Transverse colon (tissue), 4 donors: ENCODE measurements at regions not wholly inside any gene's neighbourhood (a gene's known extent, or its start where the extent isn't known, plus 50 kb on each side); places are given as distances from the start of the nearest gene placed in this dataset.

Experiments used
- DNase-seq: peaks from one replicate; pipeline ENCODE4 v3.0.0-alpha.2; 2019
- H3K27ac ChIP-seq, 4 donors: fragments of 200-600 bp; sonication (generic); 2 replicates each; pipeline ENCODE4 v1.5.1; 2016 to 2018; ENCODE audit warnings: inconsistent platforms in 4 of 4
- H3K27me3 ChIP-seq: fragments of 200-600 bp; sonication (generic); 2 replicates; pipeline ENCODE4 v1.5.1; 2017; ENCODE audit warnings: inconsistent platforms
- H3K36me3 ChIP-seq, 4 donors: fragments of 200-600 bp; sonication (generic); 2 replicates each; pipeline ENCODE4 v1.5.1; 2017 to 2019; ENCODE audit warnings: inconsistent platforms in 4 of 4
- H3K4me1 ChIP-seq, 4 donors: fragments of 200-600 bp; sonication (generic); 2 replicates each; pipeline ENCODE4 v1.5.1; 2017 to 2020; ENCODE audit warnings: inconsistent platforms in 4 of 4
- H3K4me3 ChIP-seq, 4 donors: fragments of 200-600 bp; sonication (generic); 1 replicate in 1 of 4; 2 replicates in 3 of 4; pipeline versions ENCODE4 v1.5.1 to v1.6.1; 2017 to 2019; ENCODE audit warnings: inconsistent platforms in 4 of 4
- H3K9me3 ChIP-seq, 2 donors: fragments of 200-600 bp; sonication (generic); 2 replicates each; pipeline ENCODE4 v1.5.1; 2017 to 2019; ENCODE audit warnings: inconsistent platforms in 2 of 2
- EP300 ChIP-seq: sonication (generic); formaldehyde crosslinking; IDR thresholded peaks from one replicate; pipeline ENCODE4 v1.6.1; 2017; ENCODE audit warnings: antibody characterized with exemption, low read depth
- POLR2A ChIP-seq: fragments of 450-650 bp; IDR thresholded peaks from one replicate; pipeline ENCODE4 v1.6.1; 2016; ENCODE audit warnings: antibody characterized with exemption, mild to moderate bottlenecking, moderate library complexity
- POLR2AphosphoS5 ChIP-seq, 3 donors: sonication (generic); formaldehyde crosslinking; IDR thresholded peaks; one replicate each; pipeline ENCODE4 v1.6.1; 2016; ENCODE audit warnings: antibody characterized with exemption in 3 of 3
- WGBS, 2 donors: methylation state at CpG; one replicate each; pipeline ENCODE4 v1.1.5; 2018; ENCODE audit warnings: low coverage in 1 of 2; 5-methylcytosine and 5-hydroxymethylcytosine counted together
- in situ Hi-C, 4 donors: fragments of 200-750 bp; cut with MboI; loops; one replicate each; pipeline versions ENCODE4 v1.15.0 to v1.15.1; 2017; ENCODE audit warnings: low sequenced_read_pairs in 3 of 4, low pct_ligation_motif_present in 1 of 4, low pct_unique_long_range_greater_than_20kb in 1 of 4
- intact Hi-C: fragments of 100-400 bp; cut with DNase I; formaldehyde crosslinking; loops from one replicate; pipeline ENCODE4 v1.15.1; 2023; ENCODE audit warnings: low total_unique reads
- TF ChIP-seq, protein P1 (sequence below), 5 experiments: fragments of 200-600 bp in 3 of 5; fragments of 450-650 bp in 2 of 5; sonication (generic) in 3 of 5; IDR thresholded peaks; 1 replicate in 2 of 5; 2 replicates in 3 of 5; pipeline ENCODE4 v1.5.1; 2016 to 2017; ENCODE audit warnings: antibody characterized with exemption in 5 of 5, inconsistent platforms in 3 of 5, mild to moderate bottlenecking in 2 of 5, moderate library complexity in 1 of 5

DNA sequence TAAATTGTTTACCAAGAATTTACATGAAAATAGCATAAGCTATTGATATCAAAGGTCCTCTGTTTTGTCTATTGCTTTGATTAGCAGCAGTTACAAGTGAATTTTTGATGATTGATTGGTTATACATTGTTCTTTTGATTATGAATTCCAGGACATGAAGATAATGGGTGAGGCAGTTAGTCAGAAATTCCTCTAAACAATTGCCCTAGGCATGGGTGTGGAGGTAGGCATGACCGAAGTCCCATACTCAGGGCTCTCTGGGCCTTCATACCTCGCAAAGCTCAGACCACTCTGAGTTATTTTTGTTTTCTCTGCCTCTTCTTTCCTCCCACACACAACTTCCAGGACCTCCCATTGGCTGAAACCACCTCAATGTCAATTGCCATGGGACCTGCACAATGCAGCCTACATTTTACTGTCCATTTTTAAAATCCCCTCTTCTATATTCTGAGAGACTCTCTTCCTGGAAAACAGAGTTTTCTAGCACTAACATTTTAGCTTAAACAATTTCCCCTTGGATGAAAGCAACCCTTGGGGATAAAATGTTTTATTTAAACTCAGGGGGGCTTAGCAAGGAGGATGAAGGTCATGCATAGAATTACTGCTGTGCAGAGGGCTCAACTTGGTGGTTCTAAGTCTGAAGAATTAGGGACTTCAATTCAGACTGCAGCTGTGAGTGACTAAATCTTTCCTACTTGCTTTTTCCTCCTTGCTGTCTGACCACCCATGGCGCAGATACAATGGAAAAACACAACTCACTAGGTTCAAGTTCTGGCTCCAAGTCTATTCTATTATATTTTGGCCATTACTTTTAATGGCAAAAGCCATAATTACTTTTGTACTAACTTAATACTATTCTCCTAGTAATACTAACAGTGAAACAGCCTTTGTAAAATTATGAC is 594.8 kb downstream of the NTRK3 start:
- DNase-seq, result no peak
- in situ Hi-C loops (no loop called here), intact Hi-C loops (no loop called here)
- Histone ChIP-seq H3K36me3 (no peaks in the 10 kb centered on the region), H3K4me3 (no peak overlapping the region), H3K27me3 (no peaks in the 10 kb centered on the region), H3K4me1 (no peaks in the 10 kb centered on the region), H3K27ac (no peak overlapping the region), H3K9me3 (no peaks in the 10 kb centered on the region)
- 63 to 76% methylated on average over 3 of the region's 3 CpGs for WGBS, 2 donors
- TF ChIP-seq POLR2A, result no peak
- TF ChIP-seq, protein P1, sequence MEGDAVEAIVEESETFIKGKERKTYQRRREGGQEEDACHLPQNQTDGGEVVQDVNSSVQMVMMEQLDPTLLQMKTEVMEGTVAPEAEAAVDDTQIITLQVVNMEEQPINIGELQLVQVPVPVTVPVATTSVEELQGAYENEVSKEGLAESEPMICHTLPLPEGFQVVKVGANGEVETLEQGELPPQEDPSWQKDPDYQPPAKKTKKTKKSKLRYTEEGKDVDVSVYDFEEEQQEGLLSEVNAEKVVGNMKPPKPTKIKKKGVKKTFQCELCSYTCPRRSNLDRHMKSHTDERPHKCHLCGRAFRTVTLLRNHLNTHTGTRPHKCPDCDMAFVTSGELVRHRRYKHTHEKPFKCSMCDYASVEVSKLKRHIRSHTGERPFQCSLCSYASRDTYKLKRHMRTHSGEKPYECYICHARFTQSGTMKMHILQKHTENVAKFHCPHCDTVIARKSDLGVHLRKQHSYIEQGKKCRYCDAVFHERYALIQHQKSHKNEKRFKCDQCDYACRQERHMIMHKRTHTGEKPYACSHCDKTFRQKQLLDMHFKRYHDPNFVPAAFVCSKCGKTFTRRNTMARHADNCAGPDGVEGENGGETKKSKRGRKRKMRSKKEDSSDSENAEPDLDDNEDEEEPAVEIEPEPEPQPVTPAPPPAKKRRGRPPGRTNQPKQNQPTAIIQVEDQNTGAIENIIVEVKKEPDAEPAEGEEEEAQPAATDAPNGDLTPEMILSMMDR (IDR thresholded peaks at IDR 0.05), result no peak
- no peak for TF ChIP-seq EP300
- no peak for TF ChIP-seq POLR2AphosphoS5 (IDR thresholded peaks at IDR 0.05)

DNA sequence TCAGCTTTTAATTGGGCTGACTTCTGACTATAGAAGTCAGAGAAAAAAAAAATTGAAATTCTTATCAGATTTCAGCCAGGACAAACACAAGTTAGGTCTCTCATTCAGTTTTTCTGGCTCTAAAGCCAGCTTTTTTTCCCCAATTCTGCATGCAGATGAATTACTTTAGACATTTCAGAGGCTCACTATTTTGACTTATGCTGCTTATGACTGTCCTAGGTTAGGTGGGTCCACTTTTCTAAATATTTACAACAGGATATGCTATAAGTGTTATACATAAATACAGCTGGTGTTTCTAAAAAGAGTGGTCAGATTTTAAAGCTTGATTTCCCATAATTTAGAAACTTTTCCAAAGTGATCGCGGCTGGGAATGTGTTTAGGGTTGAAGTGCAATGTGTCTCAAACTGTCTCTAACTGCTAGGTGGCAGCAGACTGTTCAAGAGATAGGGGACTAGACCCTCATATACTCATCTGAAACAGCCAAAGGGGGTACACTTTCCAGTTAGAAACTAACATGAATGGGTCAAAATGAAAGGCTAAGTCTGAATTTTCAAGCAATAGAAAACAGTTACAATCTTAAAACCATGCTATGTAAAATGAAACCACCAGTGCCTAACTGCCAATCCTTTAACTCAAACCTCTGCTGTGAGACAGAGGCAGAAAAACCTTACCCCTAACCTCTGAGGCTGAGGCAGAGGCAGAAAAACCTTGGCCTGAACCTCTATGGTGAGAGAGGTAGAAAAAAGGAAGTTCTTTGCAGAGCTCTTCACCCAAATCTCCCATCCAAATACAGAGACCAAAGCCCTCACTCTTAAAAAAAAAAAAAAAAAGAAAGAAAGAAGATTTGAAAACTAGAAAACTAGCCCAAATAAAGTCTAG is 596.0 kb downstream of the NTRK3 start:
- Histone ChIP-seq H3K4me1 (no peaks in the 10 kb centered on the region), H3K27ac (no peak overlapping the region), H3K4me3 (no peak overlapping the region), H3K36me3 (no peaks in the 10 kb centered on the region), H3K27me3 (no peaks in the 10 kb centered on the region), H3K9me3 (no peaks in the 10 kb centered on the region)
- intact Hi-C loops, result no loop called here
- in situ Hi-C loops, result no loop called here
- TF ChIP-seq POLR2A (no peak), EP300 (no peak), POLR2AphosphoS5 (IDR thresholded peaks at IDR 0.05) (no peak)
- TF ChIP-seq, protein P1 (IDR thresholded peaks at IDR 0.05), result no peak
- no peak for DNase-seq
- WGBS, 2 donors, result 62 to 63% methylated on average over 2 of the region's 2 CpGs

DNA sequence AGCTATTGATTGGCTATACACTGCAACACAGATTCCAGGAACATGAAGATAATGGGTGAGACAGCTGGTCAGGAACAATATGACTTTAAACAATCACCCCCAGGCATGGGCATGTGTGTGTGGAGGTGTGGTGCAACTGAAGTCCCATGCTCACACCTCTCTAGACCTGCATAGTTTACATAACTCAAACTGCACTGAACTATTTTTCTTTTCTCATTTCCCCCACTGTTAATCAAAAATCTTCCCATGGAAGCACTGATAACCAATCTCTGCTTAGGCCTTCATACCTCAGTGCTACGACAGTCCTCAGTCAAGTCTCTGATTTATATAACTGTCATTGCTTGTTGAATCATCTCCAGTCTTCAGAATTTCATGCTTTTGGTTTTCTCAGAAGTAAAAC is 600.2 kb downstream of the NTRK3 start:
- H3K4me1 ChIP-seq, result no peaks in the 10 kb centered on the region
- WGBS, 2 donors, result 54 to 63% methylated on average over 1 of the region's 1 CpG
- in situ Hi-C loops (no loop called here), intact Hi-C loops (no loop called here)
- DNase-seq, result no peak
- no peaks in the 10 kb centered on the region for H3K27me3 ChIP-seq
- H3K9me3 ChIP-seq, result no peaks in the 10 kb centered on the region
- H3K36me3 ChIP-seq, result no peaks in the 10 kb centered on the region
- TF ChIP-seq POLR2AphosphoS5 (IDR thresholded peaks at IDR 0.05) (no peak), POLR2A (no peak), EP300 (no peak)
- TF ChIP-seq, protein P1 (IDR thresholded peaks at IDR 0.05), result no peak
- no peak overlapping the region for H3K4me3 ChIP-seq
- no peak overlapping the region for H3K27ac ChIP-seq

DNA sequence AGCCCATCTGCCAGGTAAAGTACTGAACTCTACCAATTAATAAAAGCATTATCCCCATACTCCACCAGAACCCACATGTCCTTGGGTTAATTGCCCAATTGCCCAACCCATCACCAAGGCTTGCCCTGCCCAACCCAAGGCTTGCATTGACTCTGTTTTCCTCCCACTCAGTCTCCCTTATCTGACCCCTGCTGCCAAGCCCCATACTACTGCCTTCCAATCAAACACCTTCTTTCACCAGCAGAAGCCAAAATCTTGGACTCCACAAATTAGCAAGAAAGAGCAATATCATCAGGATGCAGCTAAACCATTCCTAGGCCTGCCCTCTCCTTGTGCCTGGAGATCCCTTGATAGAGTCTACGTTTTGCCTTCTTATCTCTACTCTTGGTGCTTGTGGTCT is 602.9 kb downstream of the NTRK3 start:
- Histone ChIP-seq H3K4me1 (no peaks in the 10 kb centered on the region), H3K27ac (no peak overlapping the region), H3K36me3 (no peaks in the 10 kb centered on the region), H3K9me3 (no peaks in the 10 kb centered on the region), H3K27me3 (no peaks in the 10 kb centered on the region), H3K4me3 (no peak overlapping the region)
- 69% methylated on average over 1 of the region's 1 CpG; no CpG with 5 or more reads in 1 of the 2 donors for WGBS, 2 donors
- DNase-seq, result no peak
- in situ Hi-C loops (no loop called here), intact Hi-C loops (no loop called here)
- TF ChIP-seq POLR2A (no peak), EP300 (no peak), POLR2AphosphoS5 (IDR thresholded peaks at IDR 0.05) (no peak)
- TF ChIP-seq, protein P1 (IDR thresholded peaks at IDR 0.05), result no peak
